Astrocyte (in vitro differentiated cells and primary cell): ENCODE measurements at regions not wholly inside any gene's neighbourhood (a gene's known extent, or its start where the extent isn't known, plus 50 kb on each side); places are given as distances from the start of the nearest gene placed in this dataset.
"Not testable (repeated sequence)": the region's sequence is repeated elsewhere in the genome, so short reads cannot be mapped to it uniquely, and the experiment has no call there.

ENCODE experiments used
- EZH2 ChIP-seq: IDR thresholded peaks from 2 replicates; pipeline ENCODE4 v1.6.1; 2012; ENCODE audit warnings: mild to moderate bottlenecking, low read length, inconsistent platforms; ENCODE audit not compliant: insufficient read depth
- TF ChIP-seq, protein P1 (sequence below): IDR thresholded peaks from 2 replicates; pipeline ENCODE4 v1.5.1; 2011; ENCODE audit warnings: low read depth, mild to moderate bottlenecking, inconsistent platforms, low read length, moderate library complexity; ENCODE audit not compliant: insufficient read depth

DNA sequence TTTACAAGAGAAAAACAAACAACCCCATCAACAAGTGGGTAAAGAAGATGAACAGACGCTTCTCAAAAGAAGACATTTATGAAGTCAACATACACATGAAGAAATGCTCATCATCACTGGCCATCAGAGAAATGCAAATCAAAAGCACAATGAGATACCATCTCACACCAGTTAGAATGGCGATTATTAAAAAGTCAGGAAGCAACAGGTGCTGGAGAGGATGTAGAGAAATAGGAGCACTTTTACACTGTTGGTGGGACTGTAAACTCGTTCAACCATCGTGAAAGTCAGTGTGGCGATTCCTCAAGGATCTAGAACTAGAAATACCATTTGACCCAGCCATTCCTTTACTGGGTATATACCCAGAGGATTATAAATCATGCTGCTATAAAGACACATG, 137.3 kb downstream of the MAGEE1 start:
- TF ChIP-seq, protein P1, sequence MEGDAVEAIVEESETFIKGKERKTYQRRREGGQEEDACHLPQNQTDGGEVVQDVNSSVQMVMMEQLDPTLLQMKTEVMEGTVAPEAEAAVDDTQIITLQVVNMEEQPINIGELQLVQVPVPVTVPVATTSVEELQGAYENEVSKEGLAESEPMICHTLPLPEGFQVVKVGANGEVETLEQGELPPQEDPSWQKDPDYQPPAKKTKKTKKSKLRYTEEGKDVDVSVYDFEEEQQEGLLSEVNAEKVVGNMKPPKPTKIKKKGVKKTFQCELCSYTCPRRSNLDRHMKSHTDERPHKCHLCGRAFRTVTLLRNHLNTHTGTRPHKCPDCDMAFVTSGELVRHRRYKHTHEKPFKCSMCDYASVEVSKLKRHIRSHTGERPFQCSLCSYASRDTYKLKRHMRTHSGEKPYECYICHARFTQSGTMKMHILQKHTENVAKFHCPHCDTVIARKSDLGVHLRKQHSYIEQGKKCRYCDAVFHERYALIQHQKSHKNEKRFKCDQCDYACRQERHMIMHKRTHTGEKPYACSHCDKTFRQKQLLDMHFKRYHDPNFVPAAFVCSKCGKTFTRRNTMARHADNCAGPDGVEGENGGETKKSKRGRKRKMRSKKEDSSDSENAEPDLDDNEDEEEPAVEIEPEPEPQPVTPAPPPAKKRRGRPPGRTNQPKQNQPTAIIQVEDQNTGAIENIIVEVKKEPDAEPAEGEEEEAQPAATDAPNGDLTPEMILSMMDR: not testable (repeated sequence)
- TF ChIP-seq EZH2: not testable (repeated sequence)
